NCI-H748 treated with DMSO at 0.1 percent for 48 hours (cell line): ENCODE measurements at regions not wholly inside any gene's neighbourhood (a gene's known extent, or its start where the extent isn't known, plus 50 kb on each side); places are given as distances from the start of the nearest gene placed in this dataset.

Experiments used
- DNase-seq: peaks from one replicate; lab custom pipeline; 2025; lab: John Stamatoyannopoulos, UW

DNA sequence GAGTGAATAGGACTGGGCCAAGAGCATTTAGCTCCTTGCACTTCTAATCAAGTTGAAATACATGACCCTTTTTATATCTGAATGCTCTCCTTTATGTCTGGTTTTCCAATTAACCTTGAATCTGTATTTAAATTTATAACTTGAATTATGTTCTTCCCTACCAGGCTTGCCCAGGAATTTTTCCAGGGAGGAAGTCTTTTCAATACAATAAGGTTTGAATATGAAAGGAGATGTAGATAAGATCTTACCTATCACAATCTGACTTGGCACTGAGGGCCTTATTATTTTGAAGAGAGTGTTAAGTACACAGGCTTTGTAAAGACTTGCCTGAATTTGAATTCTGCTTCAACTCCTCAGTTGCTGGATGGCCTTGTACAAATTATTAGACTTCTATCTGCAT is 555.7 kb downstream of the PCDH7 start:
- DNase-seq, result no peak

GRCh38 chr4:31283679-31284078 is 563.5 kb downstream of the PCDH7 start:
- DNase-seq, result no peak

DNA sequence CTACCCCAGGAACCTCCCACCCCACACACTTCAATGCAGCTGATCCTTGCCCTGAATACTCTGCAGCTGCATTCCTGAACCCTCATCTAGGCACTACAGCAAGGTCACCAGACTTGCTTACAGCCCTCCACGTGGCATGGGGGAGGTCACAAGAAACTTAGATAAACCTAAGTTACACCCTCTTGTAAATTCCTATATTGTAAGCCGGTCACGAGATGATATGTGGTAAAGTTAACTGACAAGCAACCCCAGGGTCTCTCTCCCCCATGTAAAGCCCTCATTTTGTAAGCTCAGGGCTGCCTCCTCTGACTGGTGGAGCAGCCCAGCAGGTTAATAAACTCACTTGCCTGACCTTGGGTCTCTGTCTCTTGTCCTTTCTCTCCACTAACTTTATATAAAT is 570.7 kb downstream of the PCDH7 start:
- DNase-seq, result no peak

- DNase-seq, result peak; percentile 1
Measured at GRCh38 chr4:31291238-31291637, 571.1 kb downstream of the PCDH7 start.

GRCh38 chr4:31294655-31295480 is 574.7 kb downstream of the PCDH7 start:
- no peak for DNase-seq

- no peak for DNase-seq
Measured at GRCh38 chr4:31298737-31299136, 578.6 kb downstream of the PCDH7 start.

DNA sequence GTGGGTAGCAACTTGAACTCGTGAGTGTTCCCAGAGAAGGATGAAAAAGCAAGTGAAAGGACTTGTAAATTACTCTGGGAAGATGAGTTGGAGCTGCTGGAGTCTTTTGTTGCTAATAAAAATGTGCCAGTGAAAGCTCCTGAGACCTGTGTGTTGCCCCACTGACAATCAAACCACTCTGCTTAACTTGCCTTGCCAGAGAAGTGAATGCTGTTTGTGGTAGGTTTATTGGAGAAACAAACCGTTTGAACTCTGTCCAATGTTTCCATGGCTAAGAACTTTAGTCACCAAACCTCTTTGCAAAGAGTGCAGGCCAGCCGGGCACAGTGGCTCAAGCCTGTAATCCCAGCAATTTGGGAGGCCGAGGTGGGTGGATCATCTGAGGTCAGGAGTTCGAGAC is 586.9 kb downstream of the PCDH7 start:
- no peak for DNase-seq

GRCh38 chr4:31324814-31325213 is 604.6 kb downstream of the PCDH7 start:
- no peak for DNase-seq

- DNase-seq, result no peak
Measured at GRCh38 chr4:31325300-31325699, 605.1 kb downstream of the PCDH7 start.

- no peak for DNase-seq
Measured at GRCh38 chr4:31327031-31327430, 606.9 kb downstream of the PCDH7 start.

DNA sequence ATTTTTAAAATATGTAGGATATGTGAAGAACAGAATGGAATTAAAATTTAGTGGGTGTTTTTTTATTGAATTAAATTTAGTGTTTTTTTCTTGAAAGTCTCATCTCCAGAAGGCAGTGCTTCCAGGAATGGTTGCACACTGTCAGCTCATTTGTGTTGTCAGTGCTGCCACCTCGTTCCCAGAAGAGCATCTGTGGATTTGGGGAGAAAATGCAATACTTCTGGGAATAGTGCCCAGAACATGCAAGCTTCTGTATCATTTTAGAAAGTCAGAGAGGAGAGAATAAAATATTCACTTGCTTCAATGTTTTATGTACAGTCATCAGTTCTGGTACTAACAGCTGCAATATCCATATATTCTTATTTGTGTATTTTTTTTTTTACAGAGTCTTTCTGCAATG is 608.8 kb downstream of the PCDH7 start:
- no peak for DNase-seq

GRCh38 chr4:31334086-31334910 is 614.1 kb downstream of the PCDH7 start:
- DNase-seq, result no peak

- no peak for DNase-seq
Measured at GRCh38 chr4:31338000-31338399, 617.8 kb downstream of the PCDH7 start.

DNA sequence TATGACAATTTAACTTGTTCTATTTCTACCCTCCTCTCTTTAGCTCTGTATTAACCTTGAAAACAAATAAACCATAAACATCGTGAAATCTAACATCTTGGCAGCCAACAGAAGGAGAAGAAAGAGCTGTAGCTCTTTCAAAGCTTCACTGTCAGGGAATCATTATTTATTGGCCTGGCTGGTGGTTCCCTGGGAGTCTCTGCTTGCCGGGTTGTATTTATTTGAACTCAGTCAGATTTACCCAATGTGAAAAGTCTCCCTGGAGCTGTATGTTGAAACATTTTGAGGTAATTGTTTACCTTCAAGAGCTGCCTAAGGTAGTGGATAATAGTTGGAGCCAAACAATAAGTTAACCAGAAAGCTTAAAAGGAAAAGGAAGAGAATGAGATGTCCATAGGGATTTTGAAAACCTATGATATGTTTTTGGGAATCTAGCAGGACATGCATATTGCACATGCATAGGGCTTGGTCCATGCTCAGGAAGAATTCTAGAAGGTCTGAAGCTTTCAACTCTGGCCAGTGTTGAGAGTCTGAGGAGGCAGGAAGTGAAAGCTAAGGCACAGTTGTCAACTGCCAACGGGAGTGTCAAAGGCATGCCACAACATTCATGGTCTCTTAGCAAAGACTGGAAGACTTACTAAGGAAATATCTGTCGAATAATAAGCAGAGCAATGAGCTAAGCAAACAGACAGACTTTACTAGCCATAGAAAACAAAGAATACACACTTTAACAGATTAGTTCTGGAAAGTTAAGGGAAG is 621.6 kb downstream of the PCDH7 start:
- no peak for DNase-seq

GRCh38 chr4:31343061-31343460 is 622.9 kb downstream of the PCDH7 start:
- DNase-seq, result no peak

GRCh38 chr4:31349907-31350306 is 629.7 kb downstream of the PCDH7 start:
- DNase-seq, result no peak

GRCh38 chr4:31351695-31352094 is 631.5 kb downstream of the PCDH7 start:
- DNase-seq, result no peak

- no peak for DNase-seq
Measured at GRCh38 chr4:31356839-31357238, 636.7 kb downstream of the PCDH7 start.

DNA sequence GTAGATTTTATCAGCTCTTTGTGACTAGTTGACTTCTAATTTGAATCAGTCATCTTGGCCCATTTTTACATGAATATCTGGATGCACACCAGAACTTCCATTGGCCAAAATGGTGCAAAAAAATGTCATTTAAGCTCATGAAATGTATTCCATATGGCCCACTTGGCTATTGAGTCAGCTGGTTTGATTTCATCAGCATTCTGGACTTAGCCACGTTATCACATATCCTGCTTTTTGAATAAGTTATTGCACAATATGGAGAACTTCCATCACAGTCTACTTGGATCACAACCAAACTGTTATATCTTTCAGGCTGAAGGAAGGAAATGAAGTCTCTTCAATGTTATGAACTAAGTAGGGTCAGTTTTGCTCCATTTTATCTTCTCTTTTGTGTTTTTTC is 640.6 kb downstream of the PCDH7 start:
- DNase-seq, result no peak

GRCh38 chr4:31362756-31363155 is 642.6 kb downstream of the PCDH7 start:
- no peak for DNase-seq

- no peak for DNase-seq
Measured at GRCh38 chr4:31365006-31365690, 645.0 kb downstream of the PCDH7 start.

DNA sequence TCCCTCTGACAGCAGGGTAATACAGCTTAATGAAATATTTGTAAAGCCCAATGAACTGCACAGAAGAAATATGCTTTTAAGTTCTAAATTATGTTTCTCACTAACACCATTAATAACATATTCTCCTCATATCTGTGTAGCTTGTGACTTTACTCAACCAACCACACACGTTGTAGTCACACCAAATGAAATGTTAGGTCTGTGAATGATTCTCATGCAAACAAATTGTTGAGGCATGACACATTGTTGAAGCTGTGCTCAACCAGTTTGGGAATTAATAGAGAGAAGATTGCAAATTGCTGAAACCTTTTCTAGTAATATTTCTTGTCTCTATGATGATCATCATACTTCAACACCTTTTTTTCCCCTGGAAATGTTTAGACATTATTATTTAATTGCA is 645.9 kb downstream of the PCDH7 start:
- DNase-seq, result no peak
